H1 (cell line): ENCODE measurements at regions not wholly inside any gene's neighbourhood (a gene's known extent, or its start where the extent isn't known, plus 50 kb on each side); places are given as distances from the start of the nearest gene placed in this dataset.

Experiments used
- CTCF ChIA-PET: fragments of 300-600 bp; sonication (Branson Sonifier 250); formaldehyde crosslinking; loops from one replicate; lab custom pipeline; 2021; ENCODE audit not compliant: partially characterized antibody; lab: Charles Lee
- POLR2A ChIA-PET: fragments of 300-600 bp; sonication (Branson Sonifier 250); formaldehyde crosslinking; loops from one replicate; lab custom pipeline; 2021; ENCODE audit warnings: inconsistent platforms; ENCODE audit not compliant: partially characterized antibody; lab: Charles Lee
- DNase-seq, 2 experiments: peaks; one replicate each; pipeline versions ENCODE4 v3.0.0 to v3.0.0-alpha.2; 2010 to 2022; ENCODE audit warnings: low spot score in 2 of 2, low read depth in 1 of 2, mixed read lengths in 1 of 2
- FAIRE-seq: peaks from 2 replicates; lab custom pipeline; 2011; peaks lifted over from hg19 to GRCh38; lab: Jason Lieb, UNC
- H2AFZ ChIP-seq: 2 replicates; pipeline ENCODE4 v1.8.1; 2012; ENCODE audit warnings: low read length, inconsistent platforms
- H2AK5ac ChIP-seq: 2 replicates; pipeline ENCODE4 v1.6.1; 2013; ENCODE audit warnings: low read depth, low read length
- H2BK120ac ChIP-seq: replicated peaks from 2 replicates; pipeline ENCODE3; 2013; ENCODE audit warnings: low read depth, low read length, inconsistent platforms
- H2BK12ac ChIP-seq: 2 replicates; pipeline ENCODE4 v1.6.1; 2013; ENCODE audit warnings: low read depth, low read length
- H2BK15ac ChIP-seq: 2 replicates; pipeline ENCODE4 v1.6.1; 2013; ENCODE audit warnings: low read length
- H2BK20ac ChIP-seq: 2 replicates; pipeline ENCODE4 v1.6.1; 2013; ENCODE audit warnings: low read length
- H2BK5ac ChIP-seq: 2 replicates; pipeline ENCODE4 v1.6.1; 2013; ENCODE audit warnings: low read depth, low read length
- H3K14ac ChIP-seq: 2 replicates; pipeline ENCODE4 v1.6.1; 2013; ENCODE audit warnings: inconsistent platforms; ENCODE audit not compliant: insufficient read length
- H3K18ac ChIP-seq: 2 replicates; pipeline ENCODE4 v1.6.1; 2013; ENCODE audit warnings: low read length; ENCODE audit errors: extremely low read depth
- H3K23ac ChIP-seq: 2 replicates; pipeline ENCODE4 v1.6.1; 2013; ENCODE audit warnings: inconsistent platforms; ENCODE audit not compliant: insufficient read length
- H3K23me2 ChIP-seq: 2 replicates; pipeline ENCODE4 v1.6.1; 2013; ENCODE audit warnings: low read depth, low read length
- H3K27ac ChIP-seq: 2 replicates; pipeline ENCODE4 v1.6.1; 2011; ENCODE audit warnings: low read depth, low read length, inconsistent platforms
- H3K27me3 ChIP-seq, 4 experiments: replicated peaks in 1 of 4; 1 replicate in 1 of 4; 2 replicates in 3 of 4; pipeline versions ENCODE4 v1.6.1 to v1.8.1; 2011 to 2013; ENCODE audit warnings: low read length in 3 of 4, mild to moderate bottlenecking in 3 of 4, inconsistent platforms in 2 of 4, mixed read lengths in 2 of 4, moderate library complexity in 1 of 4; ENCODE audit not compliant: control insufficient read depth in 3 of 4, insufficient read depth in 3 of 4; ENCODE audit errors: extremely low read depth in 1 of 4
- H3K36me3 ChIP-seq, 4 experiments: 2 replicates each; pipeline versions ENCODE4 v1.6.1 to v1.8.1; 2011 to 2013; ENCODE audit warnings: mild to moderate bottlenecking in 4 of 4, low read length in 3 of 4, moderate library complexity in 2 of 4, control low read depth in 1 of 4, inconsistent platforms in 1 of 4; ENCODE audit not compliant: insufficient read depth in 4 of 4, control insufficient read depth in 2 of 4
- H3K4ac ChIP-seq: replicated peaks from 2 replicates; pipeline ENCODE3; 2013; ENCODE audit warnings: low read length, low read depth, mixed read lengths, inconsistent platforms; ENCODE audit not compliant: insufficient read length
- H3K4me1 ChIP-seq, 4 experiments: replicated peaks in 1 of 4; 1 replicate in 1 of 4; 2 replicates in 3 of 4; pipeline versions ENCODE4 v1.6.1 to v1.8.1; 2011 to 2013; ENCODE audit warnings: low read length in 3 of 4, inconsistent platforms in 2 of 4, mixed read lengths in 1 of 4; ENCODE audit not compliant: insufficient read depth in 4 of 4, control insufficient read depth in 3 of 4
- H3K4me2 ChIP-seq, 2 experiments: 2 replicates each; pipeline versions ENCODE4 v1.6.1 to v1.8.1; 2011 to 2013; ENCODE audit warnings: low read depth in 2 of 2, low read length in 2 of 2, control low read depth in 1 of 2, inconsistent platforms in 1 of 2, mild to moderate bottlenecking in 1 of 2; ENCODE audit not compliant: insufficient read depth in 1 of 2
- H3K4me3 ChIP-seq, 4 experiments: fragments of 200-600, 300-600 bp in 1 of 4; sonication (generic), shearing (Covaris generic), sonication (Bioruptor Twin) in 1 of 4; 2 replicates each; pipeline versions ENCODE4 v1.5.1 to v1.8.1; 2011 to 2016; ENCODE audit warnings: low read length in 4 of 4, low read depth in 3 of 4, control low read depth in 2 of 4, inconsistent platforms in 2 of 4, mild to moderate bottlenecking in 2 of 4, mixed read lengths in 1 of 4, moderate library complexity in 1 of 4; ENCODE audit not compliant: insufficient read depth in 2 of 4; ENCODE audit errors: extremely low read depth in 1 of 4
- H3K56ac ChIP-seq: replicated peaks from 2 replicates; pipeline ENCODE3; 2013; ENCODE audit warnings: low read depth, mild to moderate bottlenecking, mixed read lengths, low read length, inconsistent platforms; ENCODE audit not compliant: insufficient read length
- H3K79me1 ChIP-seq: 2 replicates; pipeline ENCODE4 v1.6.1; 2013; ENCODE audit warnings: low read depth, low read length, control low read depth
- H3K79me2 ChIP-seq, 2 experiments: 2 replicates each; pipeline versions ENCODE4 v1.6.1 to v1.8.1; 2012 to 2013; ENCODE audit warnings: low read length in 2 of 2, mild to moderate bottlenecking in 2 of 2, inconsistent platforms in 1 of 2; ENCODE audit not compliant: insufficient read depth in 2 of 2, control insufficient read depth in 1 of 2
- H3K9ac ChIP-seq, 4 experiments: replicated peaks in 1 of 4; 1 replicate in 1 of 4; 2 replicates in 3 of 4; pipeline versions ENCODE4 v1.6.1 to v1.8.1; 2011 to 2013; ENCODE audit warnings: low read depth in 3 of 4, low read length in 3 of 4, control low read depth in 2 of 4, mild to moderate bottlenecking in 2 of 4, moderate library complexity in 2 of 4, inconsistent platforms in 1 of 4; ENCODE audit errors: extremely low read depth in 1 of 4
- H3K9me3 ChIP-seq, 2 experiments: 2 replicates each; pipeline versions ENCODE4 v1.6.1 to v1.8.1; 2012 to 2013; ENCODE audit warnings: mild to moderate bottlenecking in 2 of 2, moderate library complexity in 2 of 2, control low read depth in 1 of 2, inconsistent platforms in 1 of 2, low read depth in 1 of 2, low read length in 1 of 2, mixed read lengths in 1 of 2; ENCODE audit not compliant: insufficient read depth in 2 of 2
- H4K20me1 ChIP-seq, 2 experiments: replicated peaks in 1 of 2; 2 replicates each; pipeline versions ENCODE3 to v1.8.1; 2011 to 2013; ENCODE audit warnings: inconsistent platforms in 2 of 2, low read length in 2 of 2, mild to moderate bottlenecking in 1 of 2; ENCODE audit not compliant: insufficient read depth in 2 of 2, control insufficient read depth in 1 of 2
- H4K5ac ChIP-seq: 2 replicates; pipeline ENCODE4 v1.6.1; 2013; ENCODE audit warnings: low read length, low read depth, mixed read lengths, inconsistent platforms; ENCODE audit not compliant: insufficient read length
- H4K8ac ChIP-seq: 2 replicates; pipeline ENCODE4 v1.8.0; 2013; ENCODE audit warnings: mild to moderate bottlenecking, moderate library complexity, low read length, inconsistent platforms; ENCODE audit not compliant: insufficient read depth; ENCODE audit errors: extremely low read depth
- H4K91ac ChIP-seq: replicated peaks from 2 replicates; pipeline ENCODE3; 2013; ENCODE audit warnings: low read length, mixed read lengths, inconsistent platforms; ENCODE audit not compliant: insufficient read length
- CEBPB ChIP-seq: IDR thresholded peaks from 2 replicates; pipeline ENCODE4 v1.6.1; 2012; ENCODE audit warnings: low read depth, low read length
- KDM1A ChIP-seq: fragments of 200-600, 300-600 bp; sonication (generic); IDR thresholded peaks from 2 replicates; pipeline ENCODE4 v1.7.1; 2016; ENCODE audit warnings: mild to moderate bottlenecking, low read length, borderline replicate concordance
- POLR2A ChIP-seq, 2 experiments: IDR thresholded peaks; 1 replicate in 1 of 2; 2 replicates in 1 of 2; pipeline ENCODE4 v1.6.1; 2011; ENCODE audit warnings: low read depth in 2 of 2, low read length in 2 of 2, mild to moderate bottlenecking in 2 of 2; ENCODE audit errors: control extremely low read depth in 1 of 2
- RBBP5 ChIP-seq: IDR thresholded peaks from 2 replicates; pipeline ENCODE4 v1.7.1; 2012; ENCODE audit warnings: low read depth, mild to moderate bottlenecking, inconsistent platforms, low read length, moderate library complexity, borderline replicate concordance
- RFX5 ChIP-seq: IDR thresholded peaks from 2 replicates; pipeline ENCODE4 v1.6.1; 2011; ENCODE audit warnings: low read depth, low read length, improper control_type of control experiment, borderline replicate concordance
- SAP30 ChIP-seq: fragments of 300-600 bp; sonication (generic); IDR thresholded peaks from 2 replicates; pipeline ENCODE4 v1.7.1; 2012; ENCODE audit warnings: low read length, moderate library complexity, mild to moderate bottlenecking, inconsistent platforms; ENCODE audit not compliant: insufficient read depth, insufficient replicate concordance
- SIRT6 ChIP-seq: IDR thresholded peaks from one replicate; pipeline ENCODE4 v1.7.1; 2012; ENCODE audit warnings: low read length, inconsistent platforms
- WGBS, 2 experiments: shearing (Covaris generic) in 1 of 2; methylation state at CpG; one replicate each; pipeline versions ENCODE4 v1.1.6 to v1.1.7; 2013 to 2015; ENCODE audit warnings: low lambda C conversion rate in 2 of 2, mixed read lengths in 2 of 2, inconsistent platforms in 1 of 2, low coverage in 1 of 2, missing lambda C conversion rate in 1 of 2; ENCODE audit not compliant: insufficient replicate concordance in 2 of 2, insufficient coverage in 1 of 2, insufficient read length in 1 of 2; ENCODE audit errors: extremely low coverage in 1 of 2, missing lambda C conversion rate in 1 of 2; 5-methylcytosine and 5-hydroxymethylcytosine counted together

- Histone ChIP-seq H4K8ac (no peak overlapping the region), H2BK20ac (no peak overlapping the region), H3K36me3 (no peaks in the 10 kb centered on the region), H3K79me2 (no peaks in the 10 kb centered on the region), H2AFZ (0 out of 2 replicates have a peak overlapping the region, but pooled peaks have one; percentile 47), H2BK15ac (no peak overlapping the region), H2BK5ac (no peak overlapping the region), H3K23me2 (no peaks in the 10 kb centered on the region), H3K14ac (no peak overlapping the region), H2BK120ac (no peak overlapping the region), H3K9ac (no peak overlapping the region), H3K9me3 (no peaks in the 10 kb centered on the region), H2AK5ac (no peak overlapping the region), H3K4ac (no peak overlapping the region), H3K4me1 (no peaks in the 10 kb centered on the region), H3K4me3 (no peak overlapping the region), H2BK12ac (no peak overlapping the region), H3K23ac (no peak overlapping the region), H3K27ac (no peak overlapping the region), H3K79me1 (no peaks in the 10 kb centered on the region), H3K56ac (no peak overlapping the region), H4K20me1 (no peaks in the 10 kb centered on the region), H4K91ac (no peak overlapping the region), H3K4me2 (no peak overlapping the region), H3K18ac (no peak overlapping the region), H4K5ac (no peak overlapping the region), H3K27me3 (peaks cover 0 to 1% (median 0%) of the 10 kb centered on the region in 4 experiments; a peak in 1 of 7 replicates)
- TF ChIP-seq RBBP5 (no peak), RFX5 (no peak), KDM1A (no peak), CEBPB (peak; percentile 68), POLR2A (IDR thresholded peaks at IDR 0.05; ENCODE audit: control extremely low read depth in 1 of 2, low read depth in 2 of 2, low read length in 2 of 2) (no peak), SIRT6 (no peak), SAP30 (no peak)
- POLR2A ChIA-PET: no interaction called here
- no peak for DNase-seq
- FAIRE-seq: no peak
- 68% methylated on average over 5 of the region's 5 CpGs; no CpG with 5 or more reads in 1 of the 2 experiments for WGBS, 2 experiments
- CTCF ChIA-PET: no interaction called here
These were observed 281.5 kb upstream of the HTR2A start for GRCh38 chr13:47178090-47178950.
